DOHH2 (cell line): ENCODE measurements at regions not wholly inside any gene's neighbourhood (a gene's known extent, or its start where the extent isn't known, plus 50 kb on each side); places are given as distances from the start of the nearest gene placed in this dataset.

Experiments
- CTCF ChIP-seq: fragments of 200-600 bp; sonication (generic); IDR thresholded peaks from one replicate; pipeline ENCODE4 v1.5.1; 2014; ENCODE audit warnings: antibody characterized with exemption, mild to moderate bottlenecking, low read depth, low read length; ENCODE audit not compliant: poor library complexity, severe bottlenecking
- EZH2phosphoT487 ChIP-seq: fragments of 200-600 bp; sonication (generic); IDR thresholded peaks from 2 replicates; pipeline ENCODE4 v1.6.1; 2017; ENCODE audit warnings: borderline replicate concordance, mild to moderate bottlenecking, antibody characterized with exemption, low read length, moderate library complexity, mixed read lengths

GRCh38 chr2:190137561-190137960, 75.0 kb upstream of the MSTN start:
- no peak for TF ChIP-seq CTCF
- no peak for TF ChIP-seq EZH2phosphoT487
